HEK293T (cell line): ENCODE measurements at regions not wholly inside any gene's neighbourhood (a gene's known extent, or its start where the extent isn't known, plus 50 kb on each side); places are given as distances from the start of the nearest gene placed in this dataset.

Source experiments
- ARNT ChIP-seq: fragments of 450-650 bp; IDR thresholded peaks from 2 replicates; pipeline ENCODE4 v1.6.1; 2017; ENCODE audit warnings: mild to moderate bottlenecking
- BHLHE40 ChIP-seq: fragments of 450-650 bp; IDR thresholded peaks from 2 replicates; pipeline ENCODE4 v1.6.1; 2016; ENCODE audit warnings: mild to moderate bottlenecking, moderate library complexity, borderline replicate concordance
- CTBP1 ChIP-seq: fragments of 450-650 bp; IDR thresholded peaks from 2 replicates; pipeline ENCODE4 v1.6.1; 2016; ENCODE audit warnings: borderline replicate concordance
- ELF4 ChIP-seq: fragments of 450-650 bp; IDR thresholded peaks from 2 replicates; pipeline ENCODE4 v1.6.1; 2017; ENCODE audit warnings: antibody characterized with exemption
- FOXA1 ChIP-seq: fragments of 450-650 bp; IDR thresholded peaks from 2 replicates; pipeline ENCODE4 v1.6.1; 2016; ENCODE audit warnings: mild to moderate bottlenecking
- FOXK2 ChIP-seq: fragments of 450-650 bp; IDR thresholded peaks from 2 replicates; pipeline ENCODE4 v1.6.1; 2016; ENCODE audit warnings: mild to moderate bottlenecking
- FOXM1 ChIP-seq: fragments of 450-650 bp; IDR thresholded peaks from 2 replicates; pipeline ENCODE4 v1.6.1; 2017; ENCODE audit warnings: mild to moderate bottlenecking, borderline replicate concordance
- HDGF ChIP-seq: fragments of 450-650 bp; IDR thresholded peaks from 2 replicates; pipeline ENCODE4 v1.6.1; 2017; ENCODE audit warnings: antibody characterized with exemption, borderline replicate concordance
- L3MBTL2 ChIP-seq: fragments of 450-650 bp; conservative IDR thresholded peaks from 2 replicates; pipeline ENCODE4 v1.6.1; 2016; ENCODE audit warnings: mild to moderate bottlenecking
- NFRKB ChIP-seq: fragments of 450-650 bp; IDR thresholded peaks from 2 replicates; pipeline ENCODE4 v1.6.1; 2016; ENCODE audit warnings: mild to moderate bottlenecking, moderate library complexity
- PKNOX1 ChIP-seq: fragments of 450-650 bp; IDR thresholded peaks from 2 replicates; pipeline ENCODE4 v1.6.1; 2016
- SP1 ChIP-seq: fragments of 450-650 bp; IDR thresholded peaks from 2 replicates; pipeline ENCODE4 v1.6.1; 2017
- TARDBP ChIP-seq: fragments of 450-650 bp; IDR thresholded peaks from 2 replicates; pipeline ENCODE4 v1.6.1; 2016
- ZNF384 ChIP-seq: fragments of 450-650 bp; IDR thresholded peaks from 2 replicates; pipeline ENCODE4 v1.6.1; 2016

- TF ChIP-seq FOXA1 (no peak), CTBP1 (no peak), L3MBTL2 (no peak), ZNF384 (no peak), BHLHE40 (no peak), HDGF (no peak), NFRKB (no peak), TARDBP (no peak), ARNT (no peak), SP1 (no peak), PKNOX1 (no peak), FOXM1 (no peak), FOXK2 (no peak), ELF4 (no peak)
Observed at GRCh38 chr5:158506648-158507047, 593.1 kb downstream of the EBF1 start.
